Stimulated activated naive CD8-positive, alpha-beta T cell treated with anti-CD3 and anti-CD28 coated beads, Interleukin-15, amount 100 ng/mL, for 72 hours (primary cell): ENCODE measurements at regions not wholly inside any gene's neighbourhood (a gene's known extent, or its start where the extent isn't known, plus 50 kb on each side); places are given as distances from the start of the nearest gene placed in this dataset.
"Not testable (repeated sequence)": the region's sequence is repeated elsewhere in the genome, so short reads cannot be mapped to it uniquely, and the experiment has no call there.

Experiments used
- ATAC-seq: fragments of 150-1000 bp; cut with Tn5 transposase; 2 replicates; pipeline ENCODE4 v1.10.0; 2021; ENCODE audit warnings: mild to moderate bottlenecking, moderate library complexity
- DNase-seq, 2 donors: peaks; one replicate each; pipeline ENCODE4 v3.0.0; 2021 to 2022
- H3K27ac Mint-ChIP-seq, 2 donors: one replicate each; pipeline ENCODE4 v1.8.0; 2022; ENCODE audit warnings: mild to moderate bottlenecking in 2 of 2, mixed read lengths in 2 of 2, moderate library complexity in 2 of 2
- H3K27me3 Mint-ChIP-seq: one replicate; pipeline ENCODE4 v1.8.0; 2022; ENCODE audit warnings: mixed read lengths
- H3K4me1 Mint-ChIP-seq: one replicate; pipeline ENCODE4 v1.8.0; 2022; ENCODE audit warnings: mild to moderate bottlenecking, mixed read lengths
- H3K4me3 Mint-ChIP-seq, 2 donors: one replicate each; pipeline ENCODE4 v1.8.0; 2022; ENCODE audit warnings: mild to moderate bottlenecking in 2 of 2, mixed read lengths in 2 of 2, moderate library complexity in 1 of 2
- H3K9me3 Mint-ChIP-seq, 2 donors: one replicate each; pipeline ENCODE4 v1.8.0; 2022; ENCODE audit warnings: mixed read lengths in 2 of 2

DNA sequence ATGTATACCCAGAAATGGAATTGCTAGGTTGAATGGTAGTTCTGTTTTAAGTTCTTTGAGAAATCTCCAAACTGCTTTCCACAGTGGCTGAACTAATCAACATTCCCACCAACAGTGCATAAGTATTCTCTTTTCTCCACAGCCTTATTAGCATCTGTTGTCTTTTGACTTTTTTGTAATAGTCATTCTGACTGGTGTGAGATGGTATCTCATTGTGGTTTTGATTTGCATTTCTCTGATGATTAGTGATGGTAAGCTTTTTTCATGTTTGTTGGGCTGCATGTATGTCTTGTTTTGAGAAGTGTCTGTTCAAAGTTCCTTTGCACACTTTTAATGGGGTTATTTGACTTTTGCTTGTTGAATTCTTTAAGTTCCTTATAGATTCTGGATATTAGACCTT lies 52.4 kb upstream of the EHHADH start:
- not testable (repeated sequence) for ATAC-seq, H3K27ac Mint-ChIP-seq, H3K4me3 Mint-ChIP-seq, H3K4me1 Mint-ChIP-seq, H3K27me3 Mint-ChIP-seq, DNase-seq
- H3K9me3 Mint-ChIP-seq, result peaks cover 14 to 19% of the 10 kb centered on the region in 2 donors

DNA sequence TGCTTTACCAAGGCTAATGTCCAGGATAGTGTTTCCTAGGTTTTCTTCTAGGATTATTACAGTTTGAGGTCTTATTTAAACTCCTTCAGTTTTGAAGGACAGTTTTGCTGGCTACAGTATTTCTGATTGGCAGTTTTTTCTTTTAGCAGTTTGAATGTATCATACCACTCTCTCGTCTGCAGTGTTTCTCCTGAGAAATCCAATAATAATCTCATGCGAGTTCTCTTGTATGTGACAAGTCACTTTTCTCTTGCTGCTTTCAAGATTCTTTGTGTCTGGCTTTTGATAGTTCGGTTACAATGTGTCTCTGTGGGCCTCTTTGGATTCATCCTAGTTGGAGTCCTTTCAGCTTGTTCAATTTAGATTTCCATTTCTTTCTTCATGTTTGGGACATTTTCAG lies 53.0 kb upstream of the EHHADH start:
- DNase-seq, result no peak
- Mint-ChIP-seq H3K4me1 (no peaks in the 10 kb centered on the region), H3K4me3 (no peak overlapping the region), H3K27me3 (no peaks in the 10 kb centered on the region), H3K27ac (no peak overlapping the region), H3K9me3 (peaks cover 14 to 20% of the 10 kb centered on the region in 2 donors)
- ATAC-seq, result no peak

GRCh38 chr3:185308126-185308754 lies 54.4 kb upstream of the EHHADH start:
- peak; percentile 33 to 41 for DNase-seq
- no peak overlapping the region for H3K4me3 Mint-ChIP-seq
- H3K4me1 Mint-ChIP-seq, result no peaks in the 10 kb centered on the region
- no peaks in the 10 kb centered on the region for H3K27me3 Mint-ChIP-seq
- ATAC-seq, result peak; percentile 48
- H3K9me3 Mint-ChIP-seq, result peaks cover 14 to 20% of the 10 kb centered on the region in 2 donors
- H3K27ac Mint-ChIP-seq, result no peak overlapping the region

DNA sequence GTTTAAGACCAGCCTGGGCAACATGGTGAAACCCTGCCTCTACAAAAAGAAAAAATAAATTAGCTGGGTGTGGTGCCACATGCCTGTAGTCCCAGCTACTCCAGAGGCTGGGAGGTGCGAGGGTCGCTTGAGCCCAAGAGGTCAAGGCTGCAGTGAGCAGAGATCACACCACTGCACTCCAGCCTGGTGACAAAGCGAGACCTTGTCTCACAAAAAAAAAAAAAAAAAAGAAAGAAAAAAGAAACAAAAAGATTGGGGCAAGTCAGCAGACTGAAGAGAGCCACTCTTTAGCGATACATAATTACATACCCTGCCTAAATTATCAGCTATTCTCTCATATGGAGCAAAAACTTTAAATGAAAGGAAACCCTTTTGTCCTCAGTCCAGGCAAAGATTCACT lies 53.6 kb upstream of the MAP3K13 start:
- H3K9me3 Mint-ChIP-seq, result peaks cover 14 to 20% of the 10 kb centered on the region in 2 donors
- H3K27ac Mint-ChIP-seq, result no peak overlapping the region
- ATAC-seq, result no peak
- no peak for DNase-seq
- no peaks in the 10 kb centered on the region for H3K4me1 Mint-ChIP-seq
- no peak overlapping the region for H3K4me3 Mint-ChIP-seq
- no peaks in the 10 kb centered on the region for H3K27me3 Mint-ChIP-seq

- Mint-ChIP-seq H3K9me3 (peaks cover 14 to 20% of the 10 kb centered on the region in 2 donors), H3K27me3 (no peaks in the 10 kb centered on the region), H3K27ac (no peak overlapping the region), H3K4me3 (no peak overlapping the region), H3K4me1 (no peaks in the 10 kb centered on the region)
- no peak for DNase-seq
- no peak for ATAC-seq
Observed at GRCh38 chr3:185309795-185310194, 53.1 kb upstream of the MAP3K13 start.

GRCh38 chr3:185311991-185312390 lies 50.9 kb upstream of the MAP3K13 start:
- no peaks in the 10 kb centered on the region for H3K27me3 Mint-ChIP-seq
- no peak overlapping the region for H3K4me3 Mint-ChIP-seq
- no peak for DNase-seq
- no peak for ATAC-seq
- H3K9me3 Mint-ChIP-seq, result peaks cover 13 to 20% of the 10 kb centered on the region in 2 donors
- H3K4me1 Mint-ChIP-seq, result no peaks in the 10 kb centered on the region
- H3K27ac Mint-ChIP-seq, result no peak overlapping the region
